IMR-90 (cell line): ENCODE measurements at regions not wholly inside any gene's neighbourhood (a gene's known extent, or its start where the extent isn't known, plus 50 kb on each side); places are given as distances from the start of the nearest gene placed in this dataset.

Experiments
- ATAC-seq: fragments of 200-7000 bp; cut with Tn5 transposase; 2 replicates; pipeline ENCODE4 v1.9.1; 2020; ENCODE audit warnings: low read depth, mild to moderate bottlenecking, moderate library complexity
- BruUV-seq: library from RNA; stranded (reverse); fragments of 400-500 nt; replicated peaks from 2 replicates; lab custom pipeline; 2021; lab: Mats Ljungman, UMichigan
- CTCF ChIA-PET: fragments of 300-600 bp; formaldehyde crosslinking; extraction: SDS; loops from one replicate; lab custom pipeline; 2021; ENCODE audit warnings: antibody characterized with exemption; lab: Yijun Ruan, JAX
- POLR2A ChIA-PET: fragments of 300-600 bp; sonication (Branson Sonifier 250); formaldehyde crosslinking; loops from one replicate; lab custom pipeline; 2022; ENCODE audit warnings: antibody characterized with exemption; ENCODE audit not compliant: unreplicated experiment; lab: Charles Lee
- DNase-seq: peaks from one replicate; pipeline ENCODE4 v3.0.0; 2013
- H2AFZ ChIP-seq: replicated peaks from 2 replicates; pipeline ENCODE3; 2013; ENCODE audit warnings: low read length, mild to moderate bottlenecking; ENCODE audit not compliant: poor library complexity
- H2AK5ac ChIP-seq: 2 replicates; pipeline ENCODE4 v1.6.1; 2013; ENCODE audit warnings: low read depth, low read length, inconsistent platforms
- H2AK9ac ChIP-seq: replicated peaks from 2 replicates; pipeline ENCODE3; 2013; ENCODE audit warnings: mild to moderate bottlenecking, low read depth, low read length, moderate library complexity; ENCODE audit not compliant: poor library complexity
- H2BK120ac ChIP-seq: 2 replicates; pipeline ENCODE4 v1.6.1; 2013; ENCODE audit warnings: low read depth, low read length, inconsistent platforms
- H2BK15ac ChIP-seq: 3 replicates; pipeline ENCODE4 v1.6.1; 2013; ENCODE audit warnings: low read depth, low read length, inconsistent platforms
- H2BK20ac ChIP-seq: 2 replicates; pipeline ENCODE4 v1.6.1; 2013; ENCODE audit warnings: low read depth, mild to moderate bottlenecking, inconsistent platforms, low read length, moderate library complexity
- H2BK5ac ChIP-seq: 2 replicates; pipeline ENCODE4 v1.6.1; 2013; ENCODE audit warnings: mild to moderate bottlenecking, low read depth, low read length, inconsistent platforms; ENCODE audit not compliant: poor library complexity, severe bottlenecking
- H3K14ac ChIP-seq: replicated peaks from 2 replicates; pipeline ENCODE4 v1.6.1; 2013; ENCODE audit warnings: low read depth, low read length, inconsistent platforms
- H3K18ac ChIP-seq: 2 replicates; pipeline ENCODE4 v1.6.1; 2013; ENCODE audit warnings: low read depth, low read length, control low read depth
- H3K23ac ChIP-seq: 2 replicates; pipeline ENCODE4 v1.6.1; 2013; ENCODE audit warnings: low read depth, low read length, inconsistent platforms
- H3K27ac ChIP-seq: 2 replicates; pipeline ENCODE4 v1.5.1; 2013; ENCODE audit warnings: mild to moderate bottlenecking, control low read depth, low read length; ENCODE audit not compliant: insufficient read depth
- H3K27me3 ChIP-seq: 2 replicates; pipeline ENCODE4 v1.6.1; 2013; ENCODE audit warnings: low read length; ENCODE audit not compliant: control insufficient read depth, insufficient read depth
- H3K36me3 ChIP-seq: 2 replicates; pipeline ENCODE4 v1.6.1; 2013; ENCODE audit warnings: low read length, mixed read lengths; ENCODE audit not compliant: control insufficient read depth, insufficient read depth
- H3K4ac ChIP-seq: 2 replicates; pipeline ENCODE4 v1.6.1; 2013; ENCODE audit warnings: low read depth, low read length, inconsistent platforms
- H3K4me1 ChIP-seq: 2 replicates; pipeline ENCODE4 v1.6.1; 2013; ENCODE audit warnings: low read length, mixed read lengths; ENCODE audit not compliant: control insufficient read depth, insufficient read depth
- H3K4me2 ChIP-seq: 2 replicates; pipeline ENCODE4 v1.6.1; 2013; ENCODE audit warnings: low read depth, mild to moderate bottlenecking, control low read depth, low read length, moderate library complexity
- H3K4me3 ChIP-seq: 2 replicates; pipeline ENCODE4 v1.5.1; 2013; ENCODE audit warnings: low read depth, mild to moderate bottlenecking, control low read depth, low read length, moderate library complexity; ENCODE audit not compliant: insufficient read depth
- H3K56ac ChIP-seq: 2 replicates; pipeline ENCODE4 v1.6.1; 2013; ENCODE audit warnings: low read length, inconsistent platforms; ENCODE audit not compliant: insufficient read depth; ENCODE audit errors: extremely low read depth
- H3K79me1 ChIP-seq, 2 experiments: 2 replicates each; pipeline ENCODE4 v1.6.1; 2013; ENCODE audit warnings: low read length in 2 of 2, inconsistent platforms in 1 of 2, low read depth in 1 of 2
- H3K9ac ChIP-seq: 2 replicates; pipeline ENCODE4 v1.6.1; 2013; ENCODE audit warnings: low read depth, low read length, control low read depth
- H3K9me1 ChIP-seq: 2 replicates; pipeline ENCODE4 v1.6.1; 2013; ENCODE audit warnings: low read length, inconsistent platforms; ENCODE audit not compliant: insufficient read depth
- H3K9me3 ChIP-seq: 2 replicates; pipeline ENCODE4 v1.6.1; 2013; ENCODE audit warnings: low read length; ENCODE audit not compliant: control insufficient read depth, insufficient read depth
- H4K20me1 ChIP-seq: 2 replicates; pipeline ENCODE4 v1.6.1; 2013; ENCODE audit warnings: low read length, inconsistent platforms; ENCODE audit not compliant: insufficient read depth
- H4K5ac ChIP-seq: 2 replicates; pipeline ENCODE4 v1.6.1; 2013; ENCODE audit warnings: mild to moderate bottlenecking, low read depth, low read length, control low read depth
- H4K8ac ChIP-seq, 2 experiments: 2 replicates each; pipeline ENCODE4 v1.6.1; 2013; ENCODE audit warnings: low read depth in 2 of 2, low read length in 2 of 2, control low read depth in 1 of 2, inconsistent platforms in 1 of 2
- H4K91ac ChIP-seq: 2 replicates; pipeline ENCODE4 v1.6.1; 2013; ENCODE audit warnings: low read depth, low read length, inconsistent platforms; ENCODE audit not compliant: insufficient read depth
- FOS ChIP-seq: fragments of 150-350 bp; IDR thresholded peaks from 2 replicates; pipeline ENCODE4 v1.6.1; 2016; ENCODE audit warnings: low read depth, low read length
- MXI1 ChIP-seq: IDR thresholded peaks from 2 replicates; pipeline ENCODE4 v1.6.1; 2012; ENCODE audit warnings: low read depth, mild to moderate bottlenecking, low read length, moderate library complexity, borderline replicate concordance
- RAD21 ChIP-seq: IDR thresholded peaks from 2 replicates; pipeline ENCODE4 v1.6.1; 2012; ENCODE audit warnings: low read length, improper control_type of control experiment
- SMC3 ChIP-seq: fragments of 150-350 bp; IDR thresholded peaks from 2 replicates; pipeline ENCODE4 v1.6.1; 2016; ENCODE audit warnings: low read depth, mild to moderate bottlenecking, antibody characterized with exemption, low read length, moderate library complexity
- WGBS, 2 experiments: methylation state at CpG; one replicate each; pipeline versions ENCODE4 v1.1.5 to v1.1.7; 2013; ENCODE audit warnings: missing lambda C conversion rate in 2 of 2; ENCODE audit not compliant: insufficient read length in 1 of 2; ENCODE audit errors: extremely low coverage in 2 of 2; 5-methylcytosine and 5-hydroxymethylcytosine counted together
- dilution Hi-C: fragments of 300-500 bp; cut with HindIII; formaldehyde crosslinking; loops from one replicate; pipeline ENCODE4 v1.14.3; 2018; ENCODE audit warnings: low sequenced_read_pairs; ENCODE audit not compliant: unreplicated experiment
- in situ Hi-C: fragments of 300-500 bp; cut with MboI; formaldehyde crosslinking; loops from 3 replicates; pipeline ENCODE4 v1.14.3; 2019; ENCODE audit warnings: low sequenced_read_pairs, inconsistent platforms, mixed read lengths
- intact Hi-C: fragments of 100-400 bp; cut with micrococcal nuclease; formaldehyde crosslinking; loops from 2 replicates; pipeline ENCODE4 v1.10.0; 2022

DNA sequence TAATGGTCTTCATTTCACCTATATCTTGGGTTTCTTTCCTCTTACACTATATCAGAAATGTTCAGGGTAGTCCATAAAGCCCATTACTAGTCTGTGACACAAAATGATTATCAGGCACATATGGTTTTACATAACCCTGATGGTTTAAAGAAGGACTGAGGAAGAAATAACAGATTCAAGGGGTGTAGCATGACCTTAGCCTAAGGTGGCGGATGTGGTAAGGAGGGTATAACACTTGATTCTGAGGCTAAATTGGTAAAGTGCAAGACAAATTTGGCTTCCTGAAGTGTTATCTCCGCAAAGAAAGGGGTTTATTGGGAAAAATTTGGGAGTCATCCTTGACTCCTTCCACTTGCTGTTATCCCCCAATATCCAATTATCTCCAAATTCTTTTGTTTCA, 388.2 kb upstream of the RPS23 start:
- H3K56ac ChIP-seq, result no peak overlapping the region
- no peak overlapping the region for H3K23ac ChIP-seq
- H2BK15ac ChIP-seq, result no peak overlapping the region
- H2AFZ ChIP-seq, result no peak overlapping the region
- WGBS, 2 experiments, result no CpG with 5 or more reads among the region's 2 CpGs
- DNase-seq, result no peak
- H4K5ac ChIP-seq, result no peak overlapping the region
- no peak for TF ChIP-seq RAD21
- no peak for TF ChIP-seq SMC3
- no peak for TF ChIP-seq FOS
- no peak for TF ChIP-seq MXI1
- no peak overlapping the region for H2AK5ac ChIP-seq
- no peaks in the 10 kb centered on the region for H3K9me1 ChIP-seq
- H2AK9ac ChIP-seq, result no peak overlapping the region
- intact Hi-C loops (no loop called here), dilution Hi-C loops (no loop called here), in situ Hi-C loops (no loop called here)
- ChIA-PET POLR2A (no interaction called here), CTCF (no interaction called here)
- no peak overlapping the region for H2BK120ac ChIP-seq
- no TSS peak for BruUV-seq
- H3K4me2 ChIP-seq, result no peak overlapping the region
- no peak overlapping the region for H4K91ac ChIP-seq
- no peak for ATAC-seq
- H3K14ac ChIP-seq, result no peak overlapping the region
- no peak overlapping the region for H3K4me3 ChIP-seq
- no peak overlapping the region for H4K8ac ChIP-seq
- no peak overlapping the region for H3K18ac ChIP-seq
- H3K4me1 ChIP-seq, result no peaks in the 10 kb centered on the region
- H2BK20ac ChIP-seq, result no peak overlapping the region
- H3K27ac ChIP-seq, result no peak overlapping the region
- peaks cover 6% of the 10 kb centered on the region for H3K27me3 ChIP-seq
- H3K36me3 ChIP-seq, result no peaks in the 10 kb centered on the region
- H2BK5ac ChIP-seq, result no peak overlapping the region
- no peaks in the 10 kb centered on the region for H4K20me1 ChIP-seq
- H3K79me1 ChIP-seq, result no peaks in the 10 kb centered on the region
- no peaks in the 10 kb centered on the region for H3K9me3 ChIP-seq
- no peak overlapping the region for H3K9ac ChIP-seq
- no peak overlapping the region for H3K4ac ChIP-seq
